ENCODE measurements at regions not wholly inside any gene's neighbourhood (a gene's known extent, or its start where the extent isn't known, plus 50 kb on each side); places are given as distances from the start of the nearest gene placed in this dataset.

GRCh38 chr9:75274781-75275180 lies 186.5 kb downstream of the OSTF1 start:
- TF ChIP-seq, protein P1, sequence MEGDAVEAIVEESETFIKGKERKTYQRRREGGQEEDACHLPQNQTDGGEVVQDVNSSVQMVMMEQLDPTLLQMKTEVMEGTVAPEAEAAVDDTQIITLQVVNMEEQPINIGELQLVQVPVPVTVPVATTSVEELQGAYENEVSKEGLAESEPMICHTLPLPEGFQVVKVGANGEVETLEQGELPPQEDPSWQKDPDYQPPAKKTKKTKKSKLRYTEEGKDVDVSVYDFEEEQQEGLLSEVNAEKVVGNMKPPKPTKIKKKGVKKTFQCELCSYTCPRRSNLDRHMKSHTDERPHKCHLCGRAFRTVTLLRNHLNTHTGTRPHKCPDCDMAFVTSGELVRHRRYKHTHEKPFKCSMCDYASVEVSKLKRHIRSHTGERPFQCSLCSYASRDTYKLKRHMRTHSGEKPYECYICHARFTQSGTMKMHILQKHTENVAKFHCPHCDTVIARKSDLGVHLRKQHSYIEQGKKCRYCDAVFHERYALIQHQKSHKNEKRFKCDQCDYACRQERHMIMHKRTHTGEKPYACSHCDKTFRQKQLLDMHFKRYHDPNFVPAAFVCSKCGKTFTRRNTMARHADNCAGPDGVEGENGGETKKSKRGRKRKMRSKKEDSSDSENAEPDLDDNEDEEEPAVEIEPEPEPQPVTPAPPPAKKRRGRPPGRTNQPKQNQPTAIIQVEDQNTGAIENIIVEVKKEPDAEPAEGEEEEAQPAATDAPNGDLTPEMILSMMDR (IDR thresholded peaks at IDR 0.05; ENCODE audit: borderline replicate concordance, insufficient read depth, low read depth, low read length): no peak
- H3K4me3 ChIP-seq (ENCODE audit: low read depth, low read length): no peak overlapping the region

GRCh38 chr9:75282047-75282446 lies 193.7 kb downstream of the OSTF1 start:
- TF ChIP-seq, protein P1 (IDR thresholded peaks at IDR 0.05; ENCODE audit: borderline replicate concordance, insufficient read depth, low read depth, low read length): no peak
- no peak overlapping the region for H3K4me3 ChIP-seq (ENCODE audit: low read depth, low read length)

- H3K4me3 ChIP-seq (ENCODE audit: low read depth, low read length): no peak overlapping the region
- TF ChIP-seq, protein P1 (IDR thresholded peaks at IDR 0.05; ENCODE audit: borderline replicate concordance, insufficient read depth, low read depth, low read length): no peak
Measured at GRCh38 chr9:75289332-75289731, 201.0 kb downstream of the OSTF1 start.

GRCh38 chr9:75299324-75299723 lies 211.0 kb downstream of the OSTF1 start:
- TF ChIP-seq, protein P1 (IDR thresholded peaks at IDR 0.05; ENCODE audit: borderline replicate concordance, insufficient read depth, low read depth, low read length): peak; percentile 13; the same call in 1 of the 2 replicates
- no peak overlapping the region for H3K4me3 ChIP-seq (ENCODE audit: low read depth, low read length)

DNA sequence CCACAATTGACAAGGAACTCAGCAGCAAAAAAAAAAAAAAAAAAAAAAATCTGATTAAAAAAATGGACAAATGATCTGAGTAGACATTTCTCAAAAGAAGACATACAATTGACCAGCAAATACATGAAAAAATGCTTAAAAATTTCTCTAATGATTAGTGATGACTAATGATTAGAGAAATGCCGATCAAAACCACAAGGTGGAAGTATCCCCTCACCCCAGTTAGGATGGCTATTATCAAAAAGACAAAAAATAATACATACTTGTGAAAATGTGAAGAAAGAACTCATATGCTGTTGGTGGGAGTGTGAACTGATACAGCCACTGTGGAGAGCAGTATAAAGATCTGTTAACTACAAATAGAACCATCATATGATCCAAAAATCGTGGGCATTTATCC lies 245.3 kb downstream of the OSTF1 start:
- TF ChIP-seq, protein P1 (IDR thresholded peaks at IDR 0.05; ENCODE audit: borderline replicate concordance, insufficient read depth, low read depth, low read length): no peak
- no peak overlapping the region for H3K4me3 ChIP-seq (ENCODE audit: low read depth, low read length)

DNA sequence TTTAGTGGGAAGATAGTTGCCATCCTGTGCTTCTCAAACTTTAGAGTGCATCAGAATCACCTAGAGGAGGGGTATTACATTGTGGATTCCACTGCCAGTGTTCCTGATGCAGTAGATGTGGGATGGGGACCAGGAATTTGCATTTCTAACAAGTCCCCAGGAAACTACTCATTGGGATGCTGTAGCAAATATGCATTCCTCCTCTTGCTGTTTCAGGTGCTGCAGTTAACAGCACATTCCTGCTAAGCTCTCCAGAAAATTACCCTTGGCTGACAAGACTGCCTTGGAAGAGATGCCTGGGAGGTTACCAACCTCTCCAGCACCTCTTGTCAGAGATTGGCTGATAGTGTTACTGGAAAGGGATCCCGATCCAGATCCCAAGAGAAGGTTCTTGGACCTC lies 270.5 kb downstream of the OSTF1 start:
- TF ChIP-seq, protein P1 (IDR thresholded peaks at IDR 0.05; ENCODE audit: borderline replicate concordance, insufficient read depth, low read depth, low read length): no peak
- no peak overlapping the region for H3K4me3 ChIP-seq (ENCODE audit: low read depth, low read length)

DNA sequence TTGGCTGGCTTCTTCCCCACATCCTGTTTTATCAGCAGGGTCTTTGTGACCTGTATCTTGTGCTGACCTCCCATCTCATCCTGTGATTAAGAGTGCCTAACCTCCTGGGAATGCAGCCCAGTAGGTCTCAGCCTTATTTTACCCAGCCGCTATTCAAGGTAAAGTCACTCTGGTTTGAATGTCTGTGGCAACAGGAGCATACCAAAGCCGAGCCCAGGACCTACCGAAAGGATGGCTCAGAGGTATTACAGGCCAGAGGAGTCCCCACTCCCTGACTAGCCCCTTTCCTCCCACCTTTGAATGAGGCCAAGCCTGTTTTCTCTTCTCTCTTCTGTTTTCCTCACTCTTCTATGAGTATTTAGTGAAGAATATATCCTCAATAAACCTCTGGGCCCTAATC lies 271.3 kb downstream of the OSTF1 start:
- no peak overlapping the region for H3K4me3 ChIP-seq (ENCODE audit: low read depth, low read length)
- TF ChIP-seq, protein P1 (IDR thresholded peaks at IDR 0.05; ENCODE audit: borderline replicate concordance, insufficient read depth, low read depth, low read length): no peak

Measured in GM12875 (cell line).